ENCODE measurements at regions not wholly inside any gene's neighbourhood (a gene's known extent, or its start where the extent isn't known, plus 50 kb on each side); places are given as distances from the start of the nearest gene placed in this dataset.

- no peak overlapping the region for H3K4me3 ChIP-seq
- no peaks in the 10 kb centered on the region for H3K9me3 ChIP-seq
- H3K36me3 ChIP-seq = no peaks in the 10 kb centered on the region
- intact Hi-C loops (cut with DNase I) = no loop called here
- no peaks in the 10 kb centered on the region for H3K27me3 ChIP-seq (replicated peaks; ENCODE audit: insufficient read depth)
- H3K27ac ChIP-seq = no peak overlapping the region
- TF ChIP-seq POLR2A (IDR thresholded peaks at IDR 0.05) (no peak), CTCF (IDR thresholded peaks at IDR 0.05) (no peak), POLR2AphosphoS5 (IDR thresholded peaks at IDR 0.05) (no peak)
- no peak for DNase-seq (ENCODE audit: low spot score)
- no peaks in the 10 kb centered on the region for H3K4me1 ChIP-seq (replicated peaks)
Observed at GRCh38 chr13:91242652-91243051, 104.8 kb upstream of the MIR17HG start.

- Histone ChIP-seq H3K36me3 (no peaks in the 10 kb centered on the region), H3K27me3 (replicated peaks; ENCODE audit: insufficient read depth) (no peaks in the 10 kb centered on the region), H3K27ac (no peak overlapping the region), H3K9me3 (no peaks in the 10 kb centered on the region), H3K4me1 (replicated peaks) (no peaks in the 10 kb centered on the region), H3K4me3 (no peak overlapping the region)
- 96% methylated on average over 2 of the region's 2 CpGs for WGBS
- no peak for TF ChIP-seq POLR2AphosphoS5 (IDR thresholded peaks at IDR 0.05)
- no peak for TF ChIP-seq CTCF (IDR thresholded peaks at IDR 0.05)
- no peak for TF ChIP-seq POLR2A (IDR thresholded peaks at IDR 0.05)
- DNase-seq (ENCODE audit: low spot score) = no peak
- intact Hi-C loops (cut with DNase I) = no loop called here
Observed at GRCh38 chr13:91245288-91245687, 102.2 kb upstream of the MIR17HG start.

- intact Hi-C loops (cut with DNase I) = no loop called here
- DNase-seq (ENCODE audit: low spot score) = no peak
- no peak overlapping the region for H3K27ac ChIP-seq
- H3K9me3 ChIP-seq = no peaks in the 10 kb centered on the region
- H3K36me3 ChIP-seq = no peaks in the 10 kb centered on the region
- no peaks in the 10 kb centered on the region for H3K4me1 ChIP-seq (replicated peaks)
- H3K4me3 ChIP-seq = no peak overlapping the region
- no peaks in the 10 kb centered on the region for H3K27me3 ChIP-seq (replicated peaks; ENCODE audit: insufficient read depth)
- peak in 2 of 4 experiments; percentile 20 to 32 for TF ChIP-seq CTCF (IDR thresholded peaks at IDR 0.05)
- TF ChIP-seq POLR2A (IDR thresholded peaks at IDR 0.05) = no peak
Observed at GRCh38 chr13:91247768-91248167, 99.7 kb upstream of the MIR17HG start.

- TF ChIP-seq POLR2A (IDR thresholded peaks at IDR 0.05) (no peak), POLR2AphosphoS5 (IDR thresholded peaks at IDR 0.05) (no peak), CTCF (IDR thresholded peaks at IDR 0.05) (no peak)
- Histone ChIP-seq H3K4me3 (no peak overlapping the region), H3K36me3 (no peaks in the 10 kb centered on the region), H3K9me3 (no peaks in the 10 kb centered on the region), H3K27ac (no peak overlapping the region), H3K4me1 (replicated peaks) (no peaks in the 10 kb centered on the region), H3K27me3 (replicated peaks; ENCODE audit: insufficient read depth) (no peaks in the 10 kb centered on the region)
- DNase-seq (ENCODE audit: low spot score) = no peak
- intact Hi-C loops (cut with DNase I) = no loop called here
- WGBS = 63% methylated on average over 4 of the region's 4 CpGs
Observed at GRCh38 chr13:91248249-91248648, 99.2 kb upstream of the MIR17HG start.

GRCh38 chr13:91249370-91249769, 98.1 kb upstream of the MIR17HG start:
- intact Hi-C loops (cut with DNase I) = no loop called here
- Histone ChIP-seq H3K36me3 (no peaks in the 10 kb centered on the region), H3K27ac (no peak overlapping the region), H3K4me1 (replicated peaks) (no peaks in the 10 kb centered on the region), H3K4me3 (no peak overlapping the region), H3K9me3 (no peaks in the 10 kb centered on the region), H3K27me3 (replicated peaks; ENCODE audit: insufficient read depth) (no peaks in the 10 kb centered on the region)
- TF ChIP-seq CTCF (IDR thresholded peaks at IDR 0.05) = no peak
- TF ChIP-seq POLR2A (IDR thresholded peaks at IDR 0.05) = no peak
- no peak for TF ChIP-seq POLR2AphosphoS5 (IDR thresholded peaks at IDR 0.05)
- no peak for DNase-seq (ENCODE audit: low spot score)
- 67% methylated on average over 2 of the region's 2 CpGs for WGBS

Data from prostate gland (tissue), 2 donors.